ENCODE measurements at regions not wholly inside any gene's neighbourhood (a gene's known extent, or its start where the extent isn't known, plus 50 kb on each side); places are given as distances from the start of the nearest gene placed in this dataset.

DNA sequence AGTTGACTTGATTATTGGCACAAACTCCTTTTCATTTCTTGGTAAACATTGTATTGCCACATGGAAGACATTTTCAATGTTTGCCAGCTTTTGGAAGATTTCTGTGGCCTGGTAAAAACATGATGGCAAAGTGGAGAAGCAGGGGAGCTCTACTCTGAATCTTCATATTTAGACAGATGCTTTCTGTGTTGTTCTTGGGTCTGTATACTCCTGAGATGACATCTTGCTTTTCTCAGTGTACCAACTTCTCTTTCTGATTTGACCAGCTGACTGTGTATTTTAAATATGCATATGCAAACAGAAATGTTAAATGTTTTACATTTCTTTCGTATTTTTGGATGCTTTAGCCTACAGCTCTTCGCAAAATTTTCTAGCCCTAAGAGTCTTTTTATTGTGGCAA, 366.2 kb upstream of the MON1B start:
- TF ChIP-seq, protein P1, sequence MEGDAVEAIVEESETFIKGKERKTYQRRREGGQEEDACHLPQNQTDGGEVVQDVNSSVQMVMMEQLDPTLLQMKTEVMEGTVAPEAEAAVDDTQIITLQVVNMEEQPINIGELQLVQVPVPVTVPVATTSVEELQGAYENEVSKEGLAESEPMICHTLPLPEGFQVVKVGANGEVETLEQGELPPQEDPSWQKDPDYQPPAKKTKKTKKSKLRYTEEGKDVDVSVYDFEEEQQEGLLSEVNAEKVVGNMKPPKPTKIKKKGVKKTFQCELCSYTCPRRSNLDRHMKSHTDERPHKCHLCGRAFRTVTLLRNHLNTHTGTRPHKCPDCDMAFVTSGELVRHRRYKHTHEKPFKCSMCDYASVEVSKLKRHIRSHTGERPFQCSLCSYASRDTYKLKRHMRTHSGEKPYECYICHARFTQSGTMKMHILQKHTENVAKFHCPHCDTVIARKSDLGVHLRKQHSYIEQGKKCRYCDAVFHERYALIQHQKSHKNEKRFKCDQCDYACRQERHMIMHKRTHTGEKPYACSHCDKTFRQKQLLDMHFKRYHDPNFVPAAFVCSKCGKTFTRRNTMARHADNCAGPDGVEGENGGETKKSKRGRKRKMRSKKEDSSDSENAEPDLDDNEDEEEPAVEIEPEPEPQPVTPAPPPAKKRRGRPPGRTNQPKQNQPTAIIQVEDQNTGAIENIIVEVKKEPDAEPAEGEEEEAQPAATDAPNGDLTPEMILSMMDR (conservative IDR thresholded peaks at IDR 0.05) = no peak
- Mint-ChIP-seq H3K27ac (no peak overlapping the region), H3K36me3 (no peaks in the 10 kb centered on the region), H3K4me1 (ENCODE audit: unreplicated experiment) (no peaks in the 10 kb centered on the region), H3K27me3 (peaks cover 11% of the 10 kb centered on the region), H3K4me3 (no peak overlapping the region), H3K9me3 (no peaks in the 10 kb centered on the region)
- no peak for DNase-seq (ENCODE audit: extremely low spot score, unreplicated experiment)

DNA sequence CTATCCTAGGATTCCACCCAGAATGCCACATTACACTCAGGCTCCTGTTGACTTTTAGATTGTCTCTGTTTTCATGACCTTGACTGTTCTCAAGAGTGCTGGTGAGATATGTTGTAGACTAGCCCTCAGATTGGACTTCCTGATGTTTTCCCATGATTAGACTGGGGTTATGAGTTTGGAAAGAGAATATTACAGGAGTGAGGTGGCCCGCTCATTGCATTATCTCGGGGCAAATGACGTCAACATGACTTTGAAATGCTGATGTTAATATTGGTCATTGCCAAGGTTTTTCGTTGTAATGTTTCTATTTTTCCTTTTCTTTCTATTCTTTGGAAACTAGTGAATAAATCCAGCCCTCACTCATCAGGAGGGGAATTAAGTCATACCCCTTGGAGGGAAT, 355.7 kb upstream of the MON1B start:
- Mint-ChIP-seq H3K27ac (no peak overlapping the region), H3K4me1 (ENCODE audit: unreplicated experiment) (no peaks in the 10 kb centered on the region), H3K4me3 (no peak overlapping the region), H3K9me3 (no peaks in the 10 kb centered on the region), H3K27me3 (no peaks in the 10 kb centered on the region), H3K36me3 (no peaks in the 10 kb centered on the region)
- no peak for DNase-seq (ENCODE audit: extremely low spot score, unreplicated experiment)
- TF ChIP-seq, protein P1 (conservative IDR thresholded peaks at IDR 0.05) = no peak

DNA sequence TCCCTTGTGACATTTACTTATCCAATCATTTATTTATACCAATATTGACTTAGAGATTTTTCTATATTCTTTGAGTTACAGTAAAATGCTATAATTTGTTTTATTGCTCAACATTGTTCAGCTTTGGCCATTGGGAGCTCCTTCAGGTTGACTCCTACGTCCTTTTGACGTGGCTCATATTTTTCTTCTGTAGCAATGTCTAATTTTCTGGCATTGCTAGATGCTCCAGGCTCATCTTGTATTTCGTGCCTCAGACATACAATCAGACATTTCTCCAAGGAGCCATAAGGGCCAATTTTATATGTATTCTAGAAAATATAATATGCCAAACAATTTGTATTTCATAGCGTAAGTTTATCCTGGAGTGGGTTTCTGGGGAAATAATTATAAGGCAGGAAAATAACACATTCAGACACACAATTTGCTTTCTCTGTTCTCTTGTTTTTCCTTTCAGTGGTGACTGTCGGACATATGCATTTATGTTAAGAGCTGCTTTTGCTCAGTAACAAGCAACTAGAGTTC, 355.1 kb upstream of the MON1B start:
- Mint-ChIP-seq H3K4me3 (no peak overlapping the region), H3K9me3 (no peaks in the 10 kb centered on the region), H3K27me3 (no peaks in the 10 kb centered on the region), H3K4me1 (ENCODE audit: unreplicated experiment) (no peaks in the 10 kb centered on the region), H3K27ac (no peak overlapping the region), H3K36me3 (no peaks in the 10 kb centered on the region)
- TF ChIP-seq, protein P1 (conservative IDR thresholded peaks at IDR 0.05) = no peak
- no peak for DNase-seq (ENCODE audit: extremely low spot score, unreplicated experiment)

DNA sequence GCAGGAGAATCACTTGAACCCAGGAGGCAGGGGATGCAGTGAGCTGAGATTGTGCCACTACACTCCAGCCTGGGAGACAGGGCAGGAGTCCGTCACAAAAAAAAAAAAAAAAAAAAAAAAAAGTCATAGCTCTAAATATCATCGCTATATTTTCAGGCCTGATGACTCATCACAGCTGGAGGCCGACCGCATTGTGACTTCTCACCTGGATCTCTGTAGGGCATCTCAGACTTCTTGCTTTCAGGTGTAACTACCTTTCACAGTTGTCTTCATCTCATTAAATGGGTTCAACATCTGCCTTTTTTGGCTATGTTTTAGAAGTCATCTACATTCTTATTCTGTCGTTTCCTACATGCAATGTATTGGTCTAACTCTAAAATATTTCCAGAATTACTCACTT, 353.1 kb upstream of the MON1B start:
- Mint-ChIP-seq H3K36me3 (no peaks in the 10 kb centered on the region), H3K27me3 (no peaks in the 10 kb centered on the region)
- TF ChIP-seq, protein P1 (conservative IDR thresholded peaks at IDR 0.05) = no peak

DNA sequence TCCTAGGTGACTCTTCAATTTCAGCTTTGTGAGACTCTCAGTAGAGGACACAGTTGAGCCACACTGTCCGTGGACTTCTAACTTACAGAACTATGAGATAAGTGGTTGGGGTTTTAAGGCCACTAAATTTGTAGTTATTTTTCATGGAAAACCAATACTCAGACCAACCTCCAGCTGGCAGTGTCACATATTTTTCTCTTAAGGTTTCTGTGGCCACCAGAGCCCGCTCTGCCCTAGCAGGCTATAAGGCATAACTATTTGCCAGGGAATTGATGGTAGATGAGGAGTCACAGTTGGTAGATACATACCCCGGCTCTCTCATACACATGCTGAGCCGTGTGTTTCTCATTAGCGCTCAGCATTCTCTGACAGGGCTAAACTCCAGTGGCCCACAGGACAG, 336.8 kb upstream of the MON1B start:
- no peak overlapping the region for H3K4me3 Mint-ChIP-seq
- H3K4me1 Mint-ChIP-seq (ENCODE audit: unreplicated experiment) = no peaks in the 10 kb centered on the region
- DNase-seq (ENCODE audit: extremely low spot score, unreplicated experiment) = no peak
- TF ChIP-seq, protein P1 (conservative IDR thresholded peaks at IDR 0.05) = no peak
- H3K27ac Mint-ChIP-seq = no peak overlapping the region
- H3K9me3 Mint-ChIP-seq = peaks cover 1% of the 10 kb centered on the region
- H3K27me3 Mint-ChIP-seq = no peaks in the 10 kb centered on the region
- no peaks in the 10 kb centered on the region for H3K36me3 Mint-ChIP-seq

More for the DNA sequence above, 353.1 kb upstream of the MON1B start:
- Mint-ChIP-seq H3K9me3 (no peaks in the 10 kb centered on the region), H3K4me3 (no peak overlapping the region), H3K27ac (no peak overlapping the region), H3K4me1 (ENCODE audit: unreplicated experiment) (no peaks in the 10 kb centered on the region)
- no peak for DNase-seq (ENCODE audit: extremely low spot score, unreplicated experiment)

DNA sequence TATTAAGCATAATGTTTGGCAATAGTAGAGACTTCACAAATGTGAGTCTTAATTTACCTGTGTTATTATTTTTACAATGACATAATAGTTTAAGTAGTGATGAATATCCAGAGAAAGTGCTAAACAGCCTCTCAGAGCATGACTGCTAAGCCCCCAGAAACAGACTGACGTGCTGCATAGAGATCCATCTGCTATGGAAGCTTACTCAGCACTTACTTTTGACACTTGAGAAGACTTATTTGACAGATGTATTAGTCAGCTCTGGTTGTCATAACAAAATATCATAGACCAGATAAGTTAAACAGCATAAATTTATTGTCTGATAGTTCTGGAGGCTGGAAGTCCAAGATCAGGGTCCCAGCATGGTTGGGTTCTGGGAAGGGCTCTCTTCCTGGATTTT, 334.9 kb upstream of the MON1B start:
- TF ChIP-seq, protein P1 (conservative IDR thresholded peaks at IDR 0.05) = no peak
- Mint-ChIP-seq H3K27ac (no peak overlapping the region), H3K9me3 (peaks cover 8% of the 10 kb centered on the region), H3K27me3 (no peaks in the 10 kb centered on the region), H3K36me3 (no peaks in the 10 kb centered on the region), H3K4me1 (ENCODE audit: unreplicated experiment) (no peaks in the 10 kb centered on the region), H3K4me3 (no peak overlapping the region)
- DNase-seq (ENCODE audit: extremely low spot score, unreplicated experiment) = no peak

Measured in type B pancreatic cell (in vitro differentiated cells).